LNCaP clone FGC (cell line): ENCODE measurements at regions not wholly inside any gene's neighbourhood (a gene's known extent, or its start where the extent isn't known, plus 50 kb on each side); places are given as distances from the start of the nearest gene placed in this dataset.
"Not testable (repeated sequence)": the region's sequence is repeated elsewhere in the genome, so short reads cannot be mapped to it uniquely, and the experiment has no call there.

ENCODE experiments used
- DNase-seq: peaks from one replicate; pipeline ENCODE4 v3.0.0-alpha.2; 2011; ENCODE audit warnings: low read depth
- H3K4me3 ChIP-seq: 2 replicates; pipeline ENCODE4 v1.5.1; 2011; ENCODE audit warnings: mild to moderate bottlenecking, low read depth, low read length, control low read depth
- CTCF ChIP-seq: IDR thresholded peaks from 2 replicates; pipeline ENCODE4 v1.5.1; 2012; ENCODE audit warnings: mild to moderate bottlenecking; ENCODE audit not compliant: control insufficient read depth, insufficient read depth; ENCODE audit errors: extremely low read depth

- no peak overlapping the region for H3K4me3 ChIP-seq
- no peak for DNase-seq
- TF ChIP-seq CTCF = no peak
These were observed 157.5 kb upstream of the SMIM31 start for GRCh38 chr4:164596318-164596878.

- H3K4me3 ChIP-seq = no peak overlapping the region
- no peak for DNase-seq
- no peak for TF ChIP-seq CTCF
These were observed 157.0 kb upstream of the SMIM31 start for GRCh38 chr4:164596927-164597326.

- DNase-seq = no peak
- TF ChIP-seq CTCF = no peak
- no peak overlapping the region for H3K4me3 ChIP-seq
These were observed 152.3 kb upstream of the SMIM31 start for GRCh38 chr4:164601653-164602052.

- DNase-seq, H3K4me3 ChIP-seq: not testable (repeated sequence)
These were observed 148.1 kb upstream of the SMIM31 start for GRCh38 chr4:164605791-164606190.

- no peak for TF ChIP-seq CTCF
- no peak for DNase-seq
- no peak overlapping the region for H3K4me3 ChIP-seq
These were observed 147.5 kb upstream of the SMIM31 start for GRCh38 chr4:164606478-164606877.

GRCh38 chr4:164613256-164613655, 140.7 kb upstream of the SMIM31 start:
- H3K4me3 ChIP-seq = no peak overlapping the region
- DNase-seq = no peak
- no peak for TF ChIP-seq CTCF

- TF ChIP-seq CTCF = no peak
- DNase-seq = no peak
- H3K4me3 ChIP-seq = no peak overlapping the region
These were observed 140.1 kb upstream of the SMIM31 start for GRCh38 chr4:164613792-164614191.
